Adrenal gland (tissue), 9 donors: ENCODE measurements at regions not wholly inside any gene's neighbourhood (a gene's known extent, or its start where the extent isn't known, plus 50 kb on each side); places are given as distances from the start of the nearest gene placed in this dataset.

Source experiments
- DNase-seq, 7 donors: peaks; one replicate each; pipeline ENCODE4 v3.0.0-alpha.2; 2019 to 2020
- H3K27ac ChIP-seq, 5 donors: fragments of 200-600 bp; sonication (generic) in 4 of 5; 1 replicate in 3 of 5; 2 replicates in 2 of 5; pipeline versions ENCODE4 v1.5.1 to v1.8.0; 2016 to 2020; ENCODE audit warnings: mild to moderate bottlenecking in 1 of 5
- H3K27me3 ChIP-seq: fragments of 200-600 bp; 2 replicates; pipeline ENCODE4 v1.8.0; 2021
- H3K36me3 ChIP-seq, 2 donors: fragments of 200-600 bp; replicated peaks in 1 of 2; 1 replicate in 1 of 2; 2 replicates in 1 of 2; pipeline versions ENCODE4 v1.5.1 to v1.8.0; 2018 to 2022
- H3K4me1 ChIP-seq, 2 donors: fragments of 200-600 bp; replicated peaks in 1 of 2; 1 replicate in 1 of 2; 2 replicates in 1 of 2; pipeline versions ENCODE4 v1.5.1 to v1.8.0; 2018 to 2021
- H3K4me3 ChIP-seq, 4 donors: fragments of 200-600 bp; sonication (generic) in 3 of 4; one replicate each; pipeline ENCODE4 v1.5.1; 2016 to 2018
- H3K9me3 ChIP-seq, 3 donors: fragments of 200-600 bp; sonication (generic) in 1 of 3; replicated peaks in 1 of 3; 1 replicate in 2 of 3; 2 replicates in 1 of 3; pipeline versions ENCODE4 v1.5.1 to v1.8.0; 2016 to 2021
- CTCF ChIP-seq, 6 experiments: fragments of 450-650 bp in 4 of 6; fragments of 200-600 bp in 2 of 6; sonication (generic) in 1 of 6; IDR thresholded peaks; 1 replicate in 5 of 6; 2 replicates in 1 of 6; pipeline versions ENCODE4 v1.5.1 to v1.8.0; 2016 to 2021; ENCODE audit warnings: antibody characterized with exemption in 6 of 6, mild to moderate bottlenecking in 2 of 6, moderate library complexity in 1 of 6
- POLR2A ChIP-seq, 2 donors: fragments of 450-650 bp; IDR thresholded peaks; one replicate each; pipeline ENCODE4 v1.6.1; 2017; ENCODE audit warnings: antibody characterized with exemption in 2 of 2, mild to moderate bottlenecking in 2 of 2, moderate library complexity in 1 of 2
- WGBS, 4 donors: extraction: QIAGEN DNeasy Blood & Tissue Kit in 2 of 4; methylation state at CpG; one replicate each; pipeline versions ENCODE4 v1.1.5 to v1.1.7; 2013 to 2017; 5-methylcytosine and 5-hydroxymethylcytosine counted together
- intact Hi-C, 2 donors: fragments of 100-400 bp; cut with DNase I; formaldehyde crosslinking; loops; one replicate each; pipeline versions ENCODE4 v1.14.1 to v1.15.0; 2022 to 2023
- donor health status: healthy with polysubstance abuse.
- donor health status: Bipolar disorder and iron deficiency.
- donor health status: DM: yes; HTN: yes; CAD: no.
- donor health status: DM: no; HTN: no; CAD: no.
- donor health status: DM: no; HTN: no; CAD: no.

- Histone ChIP-seq H3K9me3 (no peaks in the 10 kb centered on the region), H3K4me1 (peaks cover 14 to 54% of the 10 kb centered on the region in 2 donors), H3K27me3 (no peaks in the 10 kb centered on the region), H3K27ac (peak overlapping the region; percentile 28 to 96 (median 84)), H3K36me3 (no peaks in the 10 kb centered on the region), H3K4me3 (peak overlapping the region in 1 of 4 donors; percentile 22)
- peak; percentile 72 to 92 (median 88) for DNase-seq
- TF ChIP-seq POLR2A (IDR thresholded peaks at IDR 0.05) (peak in 1 of 2 donors; percentile 33), CTCF (IDR thresholded peaks at IDR 0.05) (peak in 4 of 6 experiments; percentile 12 to 23 (median 20))
- 22 to 29% (median 25%) methylated on average over 6 of the region's 6 CpGs for WGBS, 4 donors
- intact Hi-C loops = no loop called here
These were observed 93.6 kb upstream of the COL1A2 start for GRCh38 chr7:94301024-94301586.

- intact Hi-C loops = no loop called here
- H3K4me1 ChIP-seq = peaks cover 14 to 43% of the 10 kb centered on the region in 2 donors
- WGBS, 4 donors = 70 to 94% (median 84%) methylated on average over 4 of the region's 4 CpGs
These were observed 91.6 kb upstream of the COL1A2 start for GRCh38 chr7:94303118-94303517.

GRCh38 chr7:94303695-94304094 is 91.0 kb upstream of the COL1A2 start:
- intact Hi-C loops = no loop called here
- Histone ChIP-seq H3K4me3 (no peak overlapping the region), H3K4me1 (peaks cover 14 to 41% of the 10 kb centered on the region in 2 donors)

More at GRCh38 chr7:94303118-94303517, 91.6 kb upstream of the COL1A2 start:
- Histone ChIP-seq H3K27me3 (no peaks in the 10 kb centered on the region), H3K9me3 (no peaks in the 10 kb centered on the region), H3K27ac (peak overlapping the region in 2 of 5 donors; percentile 43 to 96), H3K4me3 (no peak overlapping the region), H3K36me3 (no peaks in the 10 kb centered on the region)
- no peak for DNase-seq
- no peak for TF ChIP-seq POLR2A (IDR thresholded peaks at IDR 0.05)
- TF ChIP-seq CTCF (IDR thresholded peaks at IDR 0.05) = no peak

GRCh38 chr7:94304878-94305277 is 89.8 kb upstream of the COL1A2 start:
- TF ChIP-seq CTCF (IDR thresholded peaks at IDR 0.05) (no peak), POLR2A (IDR thresholded peaks at IDR 0.05) (no peak)
- intact Hi-C loops = no loop called here
- Histone ChIP-seq H3K27ac (no peak overlapping the region), H3K4me3 (no peak overlapping the region), H3K27me3 (no peaks in the 10 kb centered on the region), H3K36me3 (no peaks in the 10 kb centered on the region), H3K4me1 (peaks cover 14 to 33% of the 10 kb centered on the region in 2 donors), H3K9me3 (no peaks in the 10 kb centered on the region)
- WGBS, 4 donors = 84 to 98% (median 92%) methylated on average over 2 of the region's 2 CpGs
- no peak for DNase-seq

More at GRCh38 chr7:94303695-94304094, 91.0 kb upstream of the COL1A2 start:
- DNase-seq = peak in 3 of 7 donors; percentile 23 to 58 (median 27)
- TF ChIP-seq CTCF (IDR thresholded peaks at IDR 0.05) (no peak), POLR2A (IDR thresholded peaks at IDR 0.05) (no peak)
- 53 to 61% (median 56%) methylated on average over 7 of the region's 7 CpGs for whole genome bisulfite sequencing, 4 donors
- Histone ChIP-seq H3K27me3 (no peaks in the 10 kb centered on the region), H3K27ac (peak overlapping the region in 2 of 5 donors; percentile 43 to 96), H3K36me3 (no peaks in the 10 kb centered on the region), H3K9me3 (no peaks in the 10 kb centered on the region)
